A549 (cell line): ENCODE measurements at regions not wholly inside any gene's neighbourhood (a gene's known extent, or its start where the extent isn't known, plus 50 kb on each side); places are given as distances from the start of the nearest gene placed in this dataset.

Experiments used
- ATAC-seq, 2 experiments: fragments of 200-7000 bp in 1 of 2; fragments of >200 bp in 1 of 2; cut with Nextera tagmentation in 1 of 2; cut with Tn5 transposase in 1 of 2; 3 replicates each; pipeline versions ENCODE4 v1.8.0 to v1.9.1; 2018 to 2020; ENCODE audit warnings: mild to moderate bottlenecking in 1 of 2, moderate library complexity in 1 of 2
- CTCF ChIA-PET: fragments of 300-600 bp; sonication (Branson Sonifier 250); formaldehyde crosslinking; extraction: SDS; loops from one replicate; lab custom pipeline; 2021; ENCODE audit warnings: antibody characterized with exemption, inconsistent platforms; lab: Yijun Ruan, JAX
- POLR2A ChIA-PET: fragments of 350-600 bp; formaldehyde crosslinking; extraction: SDS; loops from one replicate; lab custom pipeline; 2021; ENCODE audit warnings: antibody characterized with exemption, inconsistent platforms; lab: Yijun Ruan, JAX
- DNase-seq, 2 experiments: peaks; one replicate each; pipeline versions ENCODE4 v3.0.0 to v3.0.0-alpha.2; 2011 to 2016; ENCODE audit warnings: low read depth in 1 of 2, low spot score in 1 of 2
- FAIRE-seq: peaks from 2 replicates; lab custom pipeline; 2011; peaks lifted over from hg19 to GRCh38; lab: Jason Lieb, UNC
- H3K27ac ChIP-seq, 2 experiments: fragments of >200 bp; sonication (Bioruptor Twin); formaldehyde crosslinking; 3 replicates each; pipeline ENCODE4 v1.5.1; 2016 to 2017
- H3K4me1 ChIP-seq: fragments of >200 bp; sonication (Bioruptor Twin); formaldehyde crosslinking; 3 replicates; pipeline ENCODE4 v1.6.1; 2016
- H3K4me2 ChIP-seq: fragments of >200 bp; sonication (Bioruptor Twin); formaldehyde crosslinking; 3 replicates; pipeline ENCODE4 v1.6.1; 2016
- H3K4me3 ChIP-seq: fragments of >200 bp; sonication (Bioruptor Twin); formaldehyde crosslinking; 3 replicates; pipeline ENCODE4 v1.5.1; 2016
- H3K9me3 ChIP-seq: fragments of >200 bp; sonication (Bioruptor Twin); formaldehyde crosslinking; 3 replicates; pipeline ENCODE4 v1.6.1; 2016
- BCL3 ChIP-seq: fragments of >200 bp; sonication (Bioruptor Twin); formaldehyde crosslinking; IDR thresholded peaks from 3 replicates; pipeline ENCODE4 v1.6.1; 2016
- CHD2 ChIP-seq: fragments of 150-350 bp; IDR thresholded peaks from 2 replicates; pipeline ENCODE4 v1.6.1; 2014; ENCODE audit warnings: low read length; ENCODE audit not compliant: partially characterized antibody
- CHD4 ChIP-seq: fragments of 200-600 bp; sonication (generic); IDR thresholded peaks from 2 replicates; pipeline ENCODE4 v1.6.1; 2016; ENCODE audit warnings: antibody characterized with exemption, mild to moderate bottlenecking, borderline replicate concordance
- ELK1 ChIP-seq: fragments of 150-350 bp; IDR thresholded peaks from 2 replicates; pipeline ENCODE4 v1.6.1; 2014; ENCODE audit warnings: low read depth, mild to moderate bottlenecking, low read length
- GATA3 ChIP-seq: IDR thresholded peaks from 2 replicates; pipeline ENCODE4 v1.6.1; 2012; ENCODE audit warnings: borderline replicate concordance
- HDAC2 ChIP-seq: fragments of 200-600 bp; sonication (generic); IDR thresholded peaks from 2 replicates; pipeline ENCODE4 v1.6.1; 2016
- HEYL ChIP-seq: fragments of 250-450 bp; sonication (Bioruptor Pico); IDR thresholded peaks from 2 replicates; pipeline ENCODE4 v1.8.0; 2021; ENCODE audit warnings: mild to moderate bottlenecking, moderate library complexity
- HMGXB4 ChIP-seq: fragments of 250-450 bp; sonication (Bioruptor Pico); IDR thresholded peaks from 2 replicates; pipeline ENCODE4 v1.5.0; 2021; ENCODE audit warnings: mild to moderate bottlenecking, moderate library complexity, borderline replicate concordance
- HOXB5 ChIP-seq: fragments of 250-450 bp; sonication (Bioruptor Pico); IDR thresholded peaks from 2 replicates; pipeline ENCODE4 v1.5.0; 2020; ENCODE audit warnings: mild to moderate bottlenecking, moderate library complexity
- JUNB ChIP-seq: fragments of >200 bp; sonication (Bioruptor Twin); formaldehyde crosslinking; IDR thresholded peaks from 2 replicates; pipeline ENCODE4 v1.6.1; 2016
- KDM1A ChIP-seq: fragments of 200-600 bp; sonication (generic); IDR thresholded peaks from 2 replicates; pipeline ENCODE4 v1.6.1; 2016; ENCODE audit warnings: low read depth, mild to moderate bottlenecking
- KDM5A ChIP-seq: fragments of 200-600 bp; sonication (generic); IDR thresholded peaks from 2 replicates; pipeline ENCODE4 v1.6.1; 2016; ENCODE audit warnings: antibody characterized with exemption, mild to moderate bottlenecking
- MAFK ChIP-seq: fragments of 450-650 bp; IDR thresholded peaks from 2 replicates; pipeline ENCODE4 v1.6.1; 2014; ENCODE audit not compliant: partially characterized antibody
- MAZ ChIP-seq: fragments of 150-350 bp; IDR thresholded peaks from 2 replicates; pipeline ENCODE4 v1.6.1; 2014; ENCODE audit warnings: antibody characterized with exemption, low read depth, low read length, borderline replicate concordance
- NFE2L2 ChIP-seq: fragments of 150-350 bp; conservative IDR thresholded peaks from 2 replicates; pipeline ENCODE4 v1.6.1; 2014; ENCODE audit warnings: low read length
- NPAS2 ChIP-seq: fragments of 250-450 bp; sonication (Bioruptor Pico); IDR thresholded peaks from 2 replicates; pipeline ENCODE4 v1.8.0; 2022; ENCODE audit warnings: mild to moderate bottlenecking, moderate library complexity, borderline replicate concordance
- POLR2AphosphoS2 ChIP-seq: conservative IDR thresholded peaks from 2 replicates; pipeline ENCODE4 v1.6.1; 2012; ENCODE audit warnings: low read length, improper control_type of control experiment, inconsistent platforms
- RAD21 ChIP-seq, 2 experiments: fragments of >200 bp in 1 of 2; sonication (Bioruptor Twin) in 1 of 2; formaldehyde crosslinking in 1 of 2; IDR thresholded peaks in 1 of 2; conservative IDR thresholded peaks in 1 of 2; 2 replicates in 1 of 2; 3 replicates in 1 of 2; pipeline ENCODE4 v1.6.1; 2012 to 2018; ENCODE audit warnings: inconsistent platforms in 1 of 2
- SMC3 ChIP-seq: fragments of >200 bp; sonication (Bioruptor Twin); formaldehyde crosslinking; IDR thresholded peaks from 3 replicates; pipeline ENCODE4 v1.6.1; 2018; ENCODE audit warnings: inconsistent platforms
- SREBF2 ChIP-seq: fragments of 450-650 bp; IDR thresholded peaks from 2 replicates; pipeline ENCODE4 v1.6.1; 2014; ENCODE audit warnings: mild to moderate bottlenecking, moderate library complexity
- TFCP2L1 ChIP-seq: fragments of 250-450 bp; sonication (Bioruptor Pico); IDR thresholded peaks from 2 replicates; pipeline ENCODE4 v1.5.0; 2021; ENCODE audit warnings: mild to moderate bottlenecking
- TP53 ChIP-seq: fragments of 250-450 bp; sonication (Bioruptor Pico); IDR thresholded peaks from 2 replicates; pipeline ENCODE4 v1.5.0; 2021; ENCODE audit warnings: mild to moderate bottlenecking, moderate library complexity
- ZFP36 ChIP-seq: fragments of 450-650 bp; IDR thresholded peaks from 2 replicates; pipeline ENCODE4 v1.6.1; 2014; ENCODE audit warnings: borderline replicate concordance; ENCODE audit not compliant: partially characterized antibody
- ZSCAN20 ChIP-seq: fragments of 250-450 bp; sonication (Bioruptor Pico); IDR thresholded peaks from 2 replicates; pipeline ENCODE4 v1.8.0; 2022; ENCODE audit warnings: mild to moderate bottlenecking, moderate library complexity
- WGBS: methylation state at CpG from one replicate; pipeline ENCODE4 v1.1.6; 2017; ENCODE audit errors: missing lambda C conversion rate; 5-methylcytosine and 5-hydroxymethylcytosine counted together

GRCh38 chr13:31053896-31054295 is 107.8 kb downstream of the HSPH1 start:
- CTCF ChIA-PET = no interaction called here
- WGBS = 56% methylated on average over 3 of the region's 6 CpGs
- no peak overlapping the region for H3K4me2 ChIP-seq
- no peak overlapping the region for H3K27ac ChIP-seq
- FAIRE-seq = no peak
- H3K4me1 ChIP-seq = no peaks in the 10 kb centered on the region; the same call in 2 of the 3 replicates
- no peaks in the 10 kb centered on the region for H3K9me3 ChIP-seq
- TF ChIP-seq KDM1A (no peak), CHD2 (no peak), HMGXB4 (no peak), MAZ (no peak), NFE2L2 (no peak), JUNB (no peak), ELK1 (no peak), BCL3 (no peak), ZSCAN20 (no peak), KDM5A (no peak), RAD21 (conservative IDR thresholded peaks at IDR 0.05 in 1 of 2, IDR thresholded peaks at IDR 0.05 in 1 of 2) (no peak), HEYL (CRISPR knock-in tag) (no peak), CHD4 (no peak), TP53 (CRISPR knock-in tag) (no peak), NPAS2 (no peak), HOXB5 (CRISPR knock-in tag) (no peak), HDAC2 (no peak), TFCP2L1 (no peak), POLR2AphosphoS2 (no peak), GATA3 (no peak)
- H3K4me3 ChIP-seq = no peak overlapping the region
- POLR2A ChIA-PET = no interaction called here
- DNase-seq = no peak
- ATAC-seq = no peak

GRCh38 chr13:31053091-31053490 is 108.6 kb downstream of the HSPH1 start:
- Histone ChIP-seq H3K27ac (no peak overlapping the region), H3K4me1 (no peaks in the 10 kb centered on the region; the same call in 2 of the 3 replicates)
- FAIRE-seq = no peak
- TF ChIP-seq ZSCAN20 = no peak
- TF ChIP-seq, all 56 proteins: peak for 0
- H3K9me3 ChIP-seq = no peaks in the 10 kb centered on the region
- DNase-seq (no peak), ATAC-seq (no peak)
- H3K4me3 ChIP-seq = no peak overlapping the region
- WGBS = 36% methylated on average over 1 of the region's 7 CpGs
- no peak overlapping the region for H3K4me2 ChIP-seq
- CTCF ChIA-PET = no interaction called here
- POLR2A ChIA-PET = no interaction called here

GRCh38 chr13:31052478-31052877 is 109.2 kb downstream of the HSPH1 start:
- 92% methylated on average over 8 of the region's 8 CpGs for WGBS
- no peak overlapping the region for H3K4me2 ChIP-seq
- CTCF ChIA-PET = interaction anchor here (1.1 kb wide), 1 partner anchor 18 kb away, joined by 3 read pairs; no protein-coding TSS in a partner anchor

More at GRCh38 chr13:31052478-31052877, 109.2 kb downstream of the HSPH1 start:
- no peak for DNase-seq
- FAIRE-seq = no peak
- Histone ChIP-seq H3K4me1 (no peaks in the 10 kb centered on the region; the same call in 2 of the 3 replicates), H3K27ac (no peak overlapping the region), H3K9me3 (no peaks in the 10 kb centered on the region), H3K4me3 (no peak overlapping the region)
- POLR2A ChIA-PET = no interaction called here
- ATAC-seq = no peak
- no peak for TF ChIP-seq SMC3
- no peak for TF ChIP-seq MAFK
- no peak for TF ChIP-seq CHD4
- TF ChIP-seq ZFP36 = no peak
- no peak for TF ChIP-seq MAZ
- no peak for TF ChIP-seq CHD2
- no peak for TF ChIP-seq SREBF2
